Pancreas (tissue), 10 donors: ENCODE measurements at regions not wholly inside any gene's neighbourhood (a gene's known extent, or its start where the extent isn't known, plus 50 kb on each side); places are given as distances from the start of the nearest gene placed in this dataset.

Source experiments
- ATAC-seq, 4 donors: fragments of 200-7000 bp; cut with Tn5 transposase; one replicate each; pipeline versions ENCODE4 v1.8.0 to v1.9.1; 2020; ENCODE audit warnings: mild to moderate bottlenecking in 4 of 4, moderate library complexity in 4 of 4
- DNase-seq, 6 donors: peaks; one replicate each; pipeline ENCODE4 v3.0.0-alpha.2; 2020
- FAIRE-seq: peaks from 2 replicates; lab custom pipeline; 2012; peaks lifted over from hg19 to GRCh38; lab: Jason Lieb, UNC
- H3K27ac ChIP-seq, 4 donors: fragments of 200-600 bp; sonication (generic); 1 replicate in 3 of 4; 2 replicates in 1 of 4; pipeline versions ENCODE4 v1.5.0 to v1.8.0; 2020
- H3K27me3 ChIP-seq, 4 donors: fragments of 200-600 bp; one replicate each; pipeline ENCODE4 v1.8.0; 2021
- H3K36me3 ChIP-seq, 3 donors: fragments of 200-600 bp; sonication (generic) in 1 of 3; one replicate each; pipeline versions ENCODE4 v1.5.0 to v1.8.0; 2020 to 2021
- H3K4me1 ChIP-seq, 3 donors: fragments of 200-600 bp; one replicate each; pipeline ENCODE4 v1.8.0; 2021
- H3K4me3 ChIP-seq, 4 donors: fragments of 200-600 bp; sonication (generic) in 2 of 4; one replicate each; pipeline versions ENCODE4 v1.5.0 to v1.8.0; 2020 to 2021
- H3K9me3 ChIP-seq, 4 donors: fragments of 200-600 bp; one replicate each; pipeline ENCODE4 v1.8.0; 2021
- WGBS, 2 donors: extraction: QIAGEN DNeasy Blood & Tissue Kit; methylation state at CpG; one replicate each; pipeline ENCODE4 v1.1.7; 2013; 5-methylcytosine and 5-hydroxymethylcytosine counted together
- intact Hi-C, 3 donors: fragments of 100-400 bp; cut with DNase I; formaldehyde crosslinking; loops; one replicate each; pipeline versions ENCODE4 v1.11.1 to v1.14.2; 2022
- TF ChIP-seq, protein P1 (sequence below), 4 donors: fragments of 200-600 bp; sonication (generic) in 3 of 4; IDR thresholded peaks; one replicate each; pipeline versions ENCODE4 v1.5.0 to v1.8.0; 2021; ENCODE audit warnings: antibody characterized with exemption in 4 of 4
- donor health status: healthy with polysubstance abuse.
- donor health status: DM: no; HTN: no; CAD: no; lungs with moderate emphysema.
- donor health status: DM: no; HTN: no; CAD: no.
- donor health status: control.
- donor health status: control.
- donor health status: Bipolar disorder and iron deficiency.
- donor health status: DM: yes; HTN: yes; CAD: no.
- donor health status: DM: no; HTN: no; CAD: no.
- donor health status: DM: no; HTN: no; CAD: no.
- donor health status: DM: yes; HTN: yes; CAD: no.

DNA sequence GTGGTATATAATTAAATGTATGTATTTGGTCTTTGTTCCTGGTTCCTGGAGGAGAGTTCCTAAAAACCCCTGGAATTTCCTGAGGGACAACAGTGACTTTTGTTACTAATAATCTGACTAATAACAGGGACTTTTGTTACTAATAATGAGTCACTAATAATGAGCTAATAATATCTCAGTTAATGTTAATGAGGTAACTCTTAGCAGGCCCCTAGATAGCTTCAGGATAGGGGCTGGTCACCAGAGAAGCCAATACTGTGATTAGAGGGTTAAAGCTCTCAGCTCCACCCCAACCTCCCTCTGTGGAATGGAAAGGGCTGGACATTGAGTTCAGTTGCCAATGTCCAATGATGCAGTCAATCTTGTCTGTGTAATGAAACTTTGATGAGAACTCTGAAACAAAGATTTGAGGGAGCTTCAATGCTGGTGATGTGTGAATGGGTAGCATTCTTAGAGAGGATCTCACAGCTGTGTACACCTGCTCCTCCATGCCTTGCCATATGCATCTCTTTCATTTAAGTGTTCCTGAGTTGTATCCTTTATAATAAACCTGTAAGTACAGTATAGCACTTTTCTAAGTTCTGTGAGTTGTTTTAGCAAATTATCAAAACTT lies 1431.4 kb upstream of the TENM4 start:
- FAIRE-seq: no peak
- Histone ChIP-seq H3K27ac (no peak overlapping the region), H3K4me3 (no peak overlapping the region), H3K36me3 (no peaks in the 10 kb centered on the region), H3K9me3 (no peaks in the 10 kb centered on the region), H3K27me3 (no peaks in the 10 kb centered on the region), H3K4me1 (no peaks in the 10 kb centered on the region)
- intact Hi-C loops: no loop called here
- TF ChIP-seq, protein P1, sequence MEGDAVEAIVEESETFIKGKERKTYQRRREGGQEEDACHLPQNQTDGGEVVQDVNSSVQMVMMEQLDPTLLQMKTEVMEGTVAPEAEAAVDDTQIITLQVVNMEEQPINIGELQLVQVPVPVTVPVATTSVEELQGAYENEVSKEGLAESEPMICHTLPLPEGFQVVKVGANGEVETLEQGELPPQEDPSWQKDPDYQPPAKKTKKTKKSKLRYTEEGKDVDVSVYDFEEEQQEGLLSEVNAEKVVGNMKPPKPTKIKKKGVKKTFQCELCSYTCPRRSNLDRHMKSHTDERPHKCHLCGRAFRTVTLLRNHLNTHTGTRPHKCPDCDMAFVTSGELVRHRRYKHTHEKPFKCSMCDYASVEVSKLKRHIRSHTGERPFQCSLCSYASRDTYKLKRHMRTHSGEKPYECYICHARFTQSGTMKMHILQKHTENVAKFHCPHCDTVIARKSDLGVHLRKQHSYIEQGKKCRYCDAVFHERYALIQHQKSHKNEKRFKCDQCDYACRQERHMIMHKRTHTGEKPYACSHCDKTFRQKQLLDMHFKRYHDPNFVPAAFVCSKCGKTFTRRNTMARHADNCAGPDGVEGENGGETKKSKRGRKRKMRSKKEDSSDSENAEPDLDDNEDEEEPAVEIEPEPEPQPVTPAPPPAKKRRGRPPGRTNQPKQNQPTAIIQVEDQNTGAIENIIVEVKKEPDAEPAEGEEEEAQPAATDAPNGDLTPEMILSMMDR (IDR thresholded peaks at IDR 0.05): no peak
- ATAC-seq: no peak
- DNase-seq: no peak

GRCh38 chr11:80868831-80869230 lies 1428.0 kb upstream of the TENM4 start:
- no peaks in the 10 kb centered on the region for H3K36me3 ChIP-seq
- H3K27ac ChIP-seq: no peak overlapping the region
- H3K9me3 ChIP-seq: no peaks in the 10 kb centered on the region
- 51 to 71% methylated on average over 1 of the region's 1 CpG for WGBS, 2 donors
- H3K4me3 ChIP-seq: no peak overlapping the region
- H3K27me3 ChIP-seq: no peaks in the 10 kb centered on the region
- no peak for DNase-seq
- intact Hi-C loops: no loop called here
- no peak for ATAC-seq
- H3K4me1 ChIP-seq: no peaks in the 10 kb centered on the region
- TF ChIP-seq, protein P1 (IDR thresholded peaks at IDR 0.05): no peak
- no peak for FAIRE-seq

- no peak for DNase-seq
- TF ChIP-seq, protein P1 (IDR thresholded peaks at IDR 0.05): no peak
- no peaks in the 10 kb centered on the region for H3K27me3 ChIP-seq
- WGBS, 2 donors: 69 to 84% methylated on average over 5 of the region's 5 CpGs
- H3K27ac ChIP-seq: no peak overlapping the region
- H3K4me3 ChIP-seq: no peak overlapping the region
- FAIRE-seq: no peak
- no peak for ATAC-seq
- H3K9me3 ChIP-seq: no peaks in the 10 kb centered on the region
- no peaks in the 10 kb centered on the region for H3K36me3 ChIP-seq
- H3K4me1 ChIP-seq: no peaks in the 10 kb centered on the region
- intact Hi-C loops: no loop called here
These were observed 1421.2 kb upstream of the TENM4 start for GRCh38 chr11:80862011-80862410.

DNA sequence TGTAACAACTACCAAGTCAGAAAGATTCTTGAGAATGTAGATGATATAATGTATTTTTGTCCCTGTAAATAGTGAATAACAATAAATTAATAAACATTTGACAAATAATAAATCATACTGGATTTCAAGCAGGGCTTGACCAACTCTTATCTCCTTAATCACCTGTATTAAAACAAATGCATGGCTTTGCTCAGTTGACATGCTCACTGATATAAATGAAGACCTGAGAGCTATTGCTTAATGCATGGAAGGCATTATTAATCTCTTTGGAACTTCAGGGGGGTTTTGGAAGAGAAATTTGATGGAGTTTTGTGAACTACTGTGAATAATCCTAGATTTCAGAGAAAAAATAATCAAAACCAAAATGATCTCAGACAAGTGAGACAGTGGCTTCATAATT lies 1420.4 kb upstream of the TENM4 start:
- intact Hi-C loops: no loop called here
- no peak overlapping the region for H3K4me3 ChIP-seq
- ATAC-seq: no peak
- H3K36me3 ChIP-seq: no peaks in the 10 kb centered on the region
- no peak for FAIRE-seq
- H3K27me3 ChIP-seq: no peaks in the 10 kb centered on the region
- H3K27ac ChIP-seq: no peak overlapping the region
- no peaks in the 10 kb centered on the region for H3K9me3 ChIP-seq
- DNase-seq: no peak
- TF ChIP-seq, protein P1 (IDR thresholded peaks at IDR 0.05): no peak
- H3K4me1 ChIP-seq: no peaks in the 10 kb centered on the region

GRCh38 chr11:80860632-80861031 lies 1419.8 kb upstream of the TENM4 start:
- no peak for FAIRE-seq

More at GRCh38 chr11:80860632-80861031, 1419.8 kb upstream of the TENM4 start:
- Histone ChIP-seq H3K27me3 (no peaks in the 10 kb centered on the region), H3K4me1 (no peaks in the 10 kb centered on the region), H3K4me3 (no peak overlapping the region), H3K36me3 (no peaks in the 10 kb centered on the region), H3K27ac (no peak overlapping the region), H3K9me3 (no peaks in the 10 kb centered on the region)
- TF ChIP-seq, protein P1 (IDR thresholded peaks at IDR 0.05): no peak
- intact Hi-C loops: no loop called here
- no peak for DNase-seq
- no peak for ATAC-seq
